Body of pancreas (tissue), 4 donors: ENCODE measurements at regions not wholly inside any gene's neighbourhood (a gene's known extent, or its start where the extent isn't known, plus 50 kb on each side); places are given as distances from the start of the nearest gene placed in this dataset.

Experiments
- CTCF ChIP-seq, 7 experiments: fragments of 450-650 bp in 4 of 7; fragments of 200-600 bp in 3 of 7; sonication (generic) in 3 of 7; IDR thresholded peaks; one replicate each; pipeline ENCODE4 v1.5.1; 2016 to 2019; ENCODE audit warnings: antibody characterized with exemption in 7 of 7
- POLR2A ChIP-seq, 3 donors: fragments of 450-650 bp; IDR thresholded peaks; one replicate each; pipeline ENCODE4 v1.6.1; 2016; ENCODE audit warnings: antibody characterized with exemption in 3 of 3, mild to moderate bottlenecking in 2 of 3

- no peak for TF ChIP-seq CTCF (IDR thresholded peaks at IDR 0.05)
- no peak for TF ChIP-seq POLR2A (IDR thresholded peaks at IDR 0.05)
Observed at GRCh38 chr2:16180631-16181030, 240.3 kb downstream of the MYCN start.
